ENCODE measurements at regions not wholly inside any gene's neighbourhood (a gene's known extent, or its start where the extent isn't known, plus 50 kb on each side); places are given as distances from the start of the nearest gene placed in this dataset.
"Not testable (repeated sequence)": the region's sequence is repeated elsewhere in the genome, so short reads cannot be mapped to it uniquely, and the experiment has no call there.

GRCh38 chr14:101301011-101301410 lies 260.3 kb upstream of the DIO3 start:
- TF ChIP-seq CTCF (IDR thresholded peaks at IDR 0.05; ENCODE audit: insufficient read depth, low read depth, low read length) = no peak
- no peak for DNase-seq (ENCODE audit: low read depth)
- H3K4me3 ChIP-seq (ENCODE audit: low read depth, low read length) = no peak overlapping the region

- not testable (repeated sequence) for H3K4me3 ChIP-seq (ENCODE audit: low read depth, low read length); DNase-seq (ENCODE audit: low read depth)
Observed at GRCh38 chr14:101307162-101307561, 254.1 kb upstream of the DIO3 start.

- H3K4me3 ChIP-seq (ENCODE audit: low read depth, low read length); DNase-seq (ENCODE audit: low read depth): not testable (repeated sequence)
Observed at GRCh38 chr14:101311186-101311585, 250.1 kb upstream of the DIO3 start.

GRCh38 chr14:101313268-101313667 lies 248.0 kb upstream of the DIO3 start:
- TF ChIP-seq CTCF (IDR thresholded peaks at IDR 0.05; ENCODE audit: insufficient read depth, low read depth, low read length) = no peak
- DNase-seq (ENCODE audit: low read depth) = no peak
- H3K4me3 ChIP-seq (ENCODE audit: low read depth, low read length) = no peak overlapping the region

GRCh38 chr14:101315802-101316296 lies 245.4 kb upstream of the DIO3 start:
- H3K4me3 ChIP-seq (ENCODE audit: low read depth, low read length) = no peak overlapping the region
- no peak for DNase-seq (ENCODE audit: low read depth)
- TF ChIP-seq CTCF (IDR thresholded peaks at IDR 0.05; ENCODE audit: insufficient read depth, low read depth, low read length) = no peak

- no peak overlapping the region for H3K4me3 ChIP-seq (ENCODE audit: low read depth, low read length)
- DNase-seq (ENCODE audit: low read depth) = no peak
- TF ChIP-seq CTCF (IDR thresholded peaks at IDR 0.05; ENCODE audit: insufficient read depth, low read depth, low read length) = no peak
Observed at GRCh38 chr14:101318271-101318670, 243.0 kb upstream of the DIO3 start.

GRCh38 chr14:101320396-101320795 lies 240.9 kb upstream of the DIO3 start:
- no peak for DNase-seq (ENCODE audit: low read depth)
- H3K4me3 ChIP-seq (ENCODE audit: low read depth, low read length) = no peak overlapping the region
- TF ChIP-seq CTCF (IDR thresholded peaks at IDR 0.05; ENCODE audit: insufficient read depth, low read depth, low read length) = no peak

GRCh38 chr14:101322223-101322622 lies 239.1 kb upstream of the DIO3 start:
- no peak for DNase-seq (ENCODE audit: low read depth)
- TF ChIP-seq CTCF (IDR thresholded peaks at IDR 0.05; ENCODE audit: insufficient read depth, low read depth, low read length) = no peak
- no peak overlapping the region for H3K4me3 ChIP-seq (ENCODE audit: low read depth, low read length)
